A549 (cell line): ENCODE measurements at regions not wholly inside any gene's neighbourhood (a gene's known extent, or its start where the extent isn't known, plus 50 kb on each side); places are given as distances from the start of the nearest gene placed in this dataset.

Experiments used
- ATAC-seq, 2 experiments: fragments of 200-7000 bp in 1 of 2; fragments of >200 bp in 1 of 2; cut with Nextera tagmentation in 1 of 2; cut with Tn5 transposase in 1 of 2; 3 replicates each; pipeline versions ENCODE4 v1.8.0 to v1.9.1; 2018 to 2020; ENCODE audit warnings: mild to moderate bottlenecking in 1 of 2, moderate library complexity in 1 of 2
- CTCF ChIA-PET: fragments of 300-600 bp; sonication (Branson Sonifier 250); formaldehyde crosslinking; extraction: SDS; loops from one replicate; lab custom pipeline; 2021; ENCODE audit warnings: antibody characterized with exemption, inconsistent platforms; lab: Yijun Ruan, JAX
- POLR2A ChIA-PET: fragments of 350-600 bp; formaldehyde crosslinking; extraction: SDS; loops from one replicate; lab custom pipeline; 2021; ENCODE audit warnings: antibody characterized with exemption, inconsistent platforms; lab: Yijun Ruan, JAX
- DNase-seq, 2 experiments: peaks; one replicate each; pipeline versions ENCODE4 v3.0.0 to v3.0.0-alpha.2; 2011 to 2016; ENCODE audit warnings: low read depth in 1 of 2, low spot score in 1 of 2
- FAIRE-seq: peaks from 2 replicates; lab custom pipeline; 2011; peaks lifted over from hg19 to GRCh38; lab: Jason Lieb, UNC
- H3K27ac ChIP-seq, 2 experiments: fragments of >200 bp; sonication (Bioruptor Twin); formaldehyde crosslinking; 3 replicates each; pipeline ENCODE4 v1.5.1; 2016 to 2017
- H3K4me1 ChIP-seq: fragments of >200 bp; sonication (Bioruptor Twin); formaldehyde crosslinking; 3 replicates; pipeline ENCODE4 v1.6.1; 2016
- H3K4me2 ChIP-seq: fragments of >200 bp; sonication (Bioruptor Twin); formaldehyde crosslinking; 3 replicates; pipeline ENCODE4 v1.6.1; 2016
- H3K4me3 ChIP-seq: fragments of >200 bp; sonication (Bioruptor Twin); formaldehyde crosslinking; 3 replicates; pipeline ENCODE4 v1.5.1; 2016
- H3K9me3 ChIP-seq: fragments of >200 bp; sonication (Bioruptor Twin); formaldehyde crosslinking; 3 replicates; pipeline ENCODE4 v1.6.1; 2016
- BHLHE40 ChIP-seq: IDR thresholded peaks from 2 replicates; pipeline ENCODE4 v1.6.1; 2012; ENCODE audit warnings: low read depth, low read length, inconsistent platforms
- CBX8 ChIP-seq: fragments of 200-600 bp; sonication (generic); IDR thresholded peaks from 2 replicates; pipeline ENCODE4 v1.6.1; 2016
- CHD4 ChIP-seq: fragments of 200-600 bp; sonication (generic); IDR thresholded peaks from 2 replicates; pipeline ENCODE4 v1.6.1; 2016; ENCODE audit warnings: antibody characterized with exemption, mild to moderate bottlenecking, borderline replicate concordance
- EHF ChIP-seq: fragments of 250-450 bp; sonication (Bioruptor Pico); IDR thresholded peaks from 2 replicates; pipeline ENCODE4 v1.5.0; 2020; ENCODE audit warnings: mild to moderate bottlenecking
- HDAC2 ChIP-seq: fragments of 200-600 bp; sonication (generic); IDR thresholded peaks from 2 replicates; pipeline ENCODE4 v1.6.1; 2016
- HOXA7 ChIP-seq: fragments of 250-450 bp; sonication (Bioruptor Pico); IDR thresholded peaks from 2 replicates; pipeline ENCODE4 v1.5.0; 2020; ENCODE audit warnings: mild to moderate bottlenecking, moderate library complexity
- KDM5A ChIP-seq: fragments of 200-600 bp; sonication (generic); IDR thresholded peaks from 2 replicates; pipeline ENCODE4 v1.6.1; 2016; ENCODE audit warnings: antibody characterized with exemption, mild to moderate bottlenecking
- MAFK ChIP-seq: fragments of 450-650 bp; IDR thresholded peaks from 2 replicates; pipeline ENCODE4 v1.6.1; 2014; ENCODE audit not compliant: partially characterized antibody
- MAZ ChIP-seq: fragments of 150-350 bp; IDR thresholded peaks from 2 replicates; pipeline ENCODE4 v1.6.1; 2014; ENCODE audit warnings: antibody characterized with exemption, low read depth, low read length, borderline replicate concordance
- NFE2L2 ChIP-seq: fragments of 150-350 bp; conservative IDR thresholded peaks from 2 replicates; pipeline ENCODE4 v1.6.1; 2014; ENCODE audit warnings: low read length
- NPAS2 ChIP-seq: fragments of 250-450 bp; sonication (Bioruptor Pico); IDR thresholded peaks from 2 replicates; pipeline ENCODE4 v1.8.0; 2022; ENCODE audit warnings: mild to moderate bottlenecking, moderate library complexity, borderline replicate concordance
- RAD21 ChIP-seq, 2 experiments: fragments of >200 bp in 1 of 2; sonication (Bioruptor Twin) in 1 of 2; formaldehyde crosslinking in 1 of 2; IDR thresholded peaks in 1 of 2; conservative IDR thresholded peaks in 1 of 2; 2 replicates in 1 of 2; 3 replicates in 1 of 2; pipeline ENCODE4 v1.6.1; 2012 to 2018; ENCODE audit warnings: inconsistent platforms in 1 of 2
- ZFP36 ChIP-seq: fragments of 450-650 bp; IDR thresholded peaks from 2 replicates; pipeline ENCODE4 v1.6.1; 2014; ENCODE audit warnings: borderline replicate concordance; ENCODE audit not compliant: partially characterized antibody
- ZSCAN20 ChIP-seq: fragments of 250-450 bp; sonication (Bioruptor Pico); IDR thresholded peaks from 2 replicates; pipeline ENCODE4 v1.8.0; 2022; ENCODE audit warnings: mild to moderate bottlenecking, moderate library complexity
- WGBS: methylation state at CpG from one replicate; pipeline ENCODE4 v1.1.6; 2017; ENCODE audit errors: missing lambda C conversion rate; 5-methylcytosine and 5-hydroxymethylcytosine counted together
- TF ChIP-seq, protein P1 (sequence below): fragments of 200-600 bp; sonication (generic); IDR thresholded peaks from 2 replicates; pipeline ENCODE4 v1.6.1; 2016; ENCODE audit warnings: antibody characterized with exemption, mild to moderate bottlenecking, moderate library complexity
- TF ChIP-seq, protein P2 (sequence below): fragments of 250-450 bp; sonication (Bioruptor Pico); IDR thresholded peaks from 2 replicates; pipeline ENCODE4 v1.5.0; 2021; ENCODE audit warnings: mild to moderate bottlenecking, moderate library complexity, borderline replicate concordance

DNA sequence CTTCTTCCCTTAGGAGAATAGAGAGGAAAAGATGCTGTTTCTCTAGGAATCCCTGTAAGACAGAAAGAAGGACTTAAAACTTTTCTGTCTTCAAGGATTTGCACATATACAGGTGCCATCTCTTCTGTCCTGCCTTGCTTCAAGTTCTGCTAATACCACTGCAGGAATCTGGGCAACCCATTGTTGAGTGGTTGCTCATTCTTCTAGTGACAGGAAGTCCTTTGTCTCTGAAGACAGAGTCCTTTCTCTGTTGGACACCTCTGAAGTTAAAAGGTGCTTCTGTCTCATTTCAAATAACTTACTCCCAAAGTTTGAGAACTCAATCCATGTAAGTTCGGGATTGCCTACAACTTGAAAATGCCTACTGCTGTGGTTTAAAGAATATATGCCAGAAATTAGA lies 114.4 kb upstream of the TMTC4 start:
- FAIRE-seq: no peak
- H3K4me2 ChIP-seq: no peak overlapping the region
- 0% methylated on average over 1 of the region's 1 CpG for WGBS
- no peaks in the 10 kb centered on the region for H3K9me3 ChIP-seq
- H3K27ac ChIP-seq: no peak overlapping the region
- H3K4me3 ChIP-seq: no peak overlapping the region
- H3K4me1 ChIP-seq: no peaks in the 10 kb centered on the region
- ChIA-PET CTCF (no interaction called here), POLR2A (no interaction called here)
- ATAC-seq: no peak
- TF ChIP-seq MAZ (no peak), KDM5A (no peak), CBX8 (no peak), BHLHE40 (no peak), NPAS2 (CRISPR knock-in tag) (no peak), CHD4 (no peak), HOXA7 (CRISPR knock-in tag) (no peak), ZSCAN20 (CRISPR knock-in tag) (no peak)
- TF ChIP-seq, protein P1, sequence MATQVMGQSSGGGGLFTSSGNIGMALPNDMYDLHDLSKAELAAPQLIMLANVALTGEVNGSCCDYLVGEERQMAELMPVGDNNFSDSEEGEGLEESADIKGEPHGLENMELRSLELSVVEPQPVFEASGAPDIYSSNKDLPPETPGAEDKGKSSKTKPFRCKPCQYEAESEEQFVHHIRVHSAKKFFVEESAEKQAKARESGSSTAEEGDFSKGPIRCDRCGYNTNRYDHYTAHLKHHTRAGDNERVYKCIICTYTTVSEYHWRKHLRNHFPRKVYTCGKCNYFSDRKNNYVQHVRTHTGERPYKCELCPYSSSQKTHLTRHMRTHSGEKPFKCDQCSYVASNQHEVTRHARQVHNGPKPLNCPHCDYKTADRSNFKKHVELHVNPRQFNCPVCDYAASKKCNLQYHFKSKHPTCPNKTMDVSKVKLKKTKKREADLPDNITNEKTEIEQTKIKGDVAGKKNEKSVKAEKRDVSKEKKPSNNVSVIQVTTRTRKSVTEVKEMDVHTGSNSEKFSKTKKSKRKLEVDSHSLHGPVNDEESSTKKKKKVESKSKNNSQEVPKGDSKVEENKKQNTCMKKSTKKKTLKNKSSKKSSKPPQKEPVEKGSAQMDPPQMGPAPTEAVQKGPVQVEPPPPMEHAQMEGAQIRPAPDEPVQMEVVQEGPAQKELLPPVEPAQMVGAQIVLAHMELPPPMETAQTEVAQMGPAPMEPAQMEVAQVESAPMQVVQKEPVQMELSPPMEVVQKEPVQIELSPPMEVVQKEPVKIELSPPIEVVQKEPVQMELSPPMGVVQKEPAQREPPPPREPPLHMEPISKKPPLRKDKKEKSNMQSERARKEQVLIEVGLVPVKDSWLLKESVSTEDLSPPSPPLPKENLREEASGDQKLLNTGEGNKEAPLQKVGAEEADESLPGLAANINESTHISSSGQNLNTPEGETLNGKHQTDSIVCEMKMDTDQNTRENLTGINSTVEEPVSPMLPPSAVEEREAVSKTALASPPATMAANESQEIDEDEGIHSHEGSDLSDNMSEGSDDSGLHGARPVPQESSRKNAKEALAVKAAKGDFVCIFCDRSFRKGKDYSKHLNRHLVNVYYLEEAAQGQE: no peak
- DNase-seq: no peak

DNA sequence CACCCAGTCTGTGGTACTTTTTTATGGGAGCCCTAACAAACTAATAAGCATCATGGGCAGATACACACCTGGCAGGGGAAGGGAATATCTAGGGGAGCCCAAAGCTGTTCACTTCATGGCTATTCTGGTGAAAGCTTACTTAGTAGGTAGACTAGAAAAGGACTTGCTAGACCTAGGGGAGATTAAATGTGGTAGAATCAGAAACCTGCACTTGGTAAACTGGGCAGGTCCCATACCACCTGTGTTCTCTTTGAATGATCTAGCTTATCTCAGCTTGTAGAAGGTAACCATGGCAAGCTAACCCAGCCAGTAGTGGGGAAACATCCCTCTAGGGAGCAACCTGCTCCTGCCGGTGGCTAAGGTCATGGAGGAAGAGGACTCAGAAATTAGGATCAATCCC lies 113.9 kb upstream of the TMTC4 start:
- no peak for DNase-seq
- no peak for FAIRE-seq
- no peak overlapping the region for H3K4me2 ChIP-seq
- ChIA-PET POLR2A (no interaction called here), CTCF (no interaction called here)
- H3K9me3 ChIP-seq: no peaks in the 10 kb centered on the region
- no peak overlapping the region for H3K4me3 ChIP-seq
- ATAC-seq: no peak
- WGBS: 0% methylated on average over 1 of the region's 1 CpG
- TF ChIP-seq, protein P1: no peak
- no peak for TF ChIP-seq NFE2L2
- no peak for TF ChIP-seq EHF (CRISPR knock-in tag)
- TF ChIP-seq ZFP36: no peak
- no peak for TF ChIP-seq MAFK
- TF ChIP-seq RAD21 (conservative IDR thresholded peaks at IDR 0.05 in 1 of 2, IDR thresholded peaks at IDR 0.05 in 1 of 2): no peak
- TF ChIP-seq HDAC2: no peak
- TF ChIP-seq, protein P2, sequence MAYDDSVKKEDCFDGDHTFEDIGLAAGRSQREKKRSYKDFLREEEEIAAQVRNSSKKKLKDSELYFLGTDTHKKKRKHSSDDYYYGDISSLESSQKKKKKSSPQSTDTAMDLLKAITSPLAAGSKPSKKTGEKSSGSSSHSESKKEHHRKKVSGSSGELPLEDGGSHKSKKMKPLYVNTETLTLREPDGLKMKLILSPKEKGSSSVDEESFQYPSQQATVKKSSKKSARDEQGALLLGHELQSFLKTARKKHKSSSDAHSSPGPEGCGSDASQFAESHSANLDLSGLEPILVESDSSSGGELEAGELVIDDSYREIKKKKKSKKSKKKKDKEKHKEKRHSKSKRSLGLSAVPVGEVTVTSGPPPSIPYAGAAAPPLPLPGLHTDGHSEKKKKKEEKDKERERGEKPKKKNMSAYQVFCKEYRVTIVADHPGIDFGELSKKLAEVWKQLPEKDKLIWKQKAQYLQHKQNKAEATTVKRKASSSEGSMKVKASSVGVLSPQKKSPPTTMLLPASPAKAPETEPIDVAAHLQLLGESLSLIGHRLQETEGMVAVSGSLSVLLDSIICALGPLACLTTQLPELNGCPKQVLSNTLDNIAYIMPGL (CRISPR knock-in tag): no peak
- H3K27ac ChIP-seq: no peak overlapping the region
- H3K4me1 ChIP-seq: no peaks in the 10 kb centered on the region
